ENCODE measurements at regions not wholly inside any gene's neighbourhood (a gene's known extent, or its start where the extent isn't known, plus 50 kb on each side); places are given as distances from the start of the nearest gene placed in this dataset.

DNA sequence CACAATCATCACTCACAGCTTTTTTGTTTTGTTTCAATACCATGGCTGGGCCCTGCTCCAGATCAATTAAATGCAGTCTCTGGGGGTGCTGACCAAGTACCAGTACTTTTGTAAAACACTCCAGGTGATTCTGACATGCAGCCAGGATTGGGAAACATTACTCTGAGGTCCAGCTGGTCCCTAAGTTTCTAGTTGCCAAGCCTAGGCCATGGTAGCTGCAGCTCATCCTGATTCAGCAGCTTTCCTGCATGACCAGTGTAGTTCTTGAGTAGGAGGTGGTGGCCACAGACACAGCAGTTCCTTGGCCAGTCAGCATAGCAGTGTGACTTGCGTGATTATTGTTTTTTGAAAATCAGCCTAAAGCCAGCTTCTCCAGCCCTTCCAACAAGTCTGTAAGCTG, 859.1 kb downstream of the DIAPH3 start:
- WGBS = 87% methylated on average over 1 of the region's 1 CpG
- Histone ChIP-seq H3K9ac (ENCODE audit: low read depth in 1 of 2, low read length in 2 of 2) (no peak overlapping the region), H3K9me3 (ENCODE audit: control insufficient read depth in 4 of 4, low read length in 3 of 4) (no peaks in the 10 kb centered on the region), H3K27me3 (ENCODE audit: control insufficient read depth in 4 of 4, insufficient read depth in 4 of 4, low read length in 3 of 4) (no peaks in the 10 kb centered on the region), H3K4me1 (ENCODE audit: control insufficient read depth in 4 of 4, insufficient read depth in 4 of 4, low read length in 3 of 4) (no peaks in the 10 kb centered on the region), H3K36me3 (ENCODE audit: control insufficient read depth in 4 of 4, insufficient read depth in 3 of 4, low read depth in 1 of 4, low read length in 3 of 4) (no peaks in the 10 kb centered on the region), H3K4me3 (ENCODE audit: low read depth in 1 of 3, low read length in 3 of 3) (no peak overlapping the region), H3K27ac (ENCODE audit: low read depth in 1 of 2, low read length in 2 of 2) (no peak overlapping the region)
- DNase-seq (ENCODE audit: low spot score) = no peak
- TF ChIP-seq, protein P1, sequence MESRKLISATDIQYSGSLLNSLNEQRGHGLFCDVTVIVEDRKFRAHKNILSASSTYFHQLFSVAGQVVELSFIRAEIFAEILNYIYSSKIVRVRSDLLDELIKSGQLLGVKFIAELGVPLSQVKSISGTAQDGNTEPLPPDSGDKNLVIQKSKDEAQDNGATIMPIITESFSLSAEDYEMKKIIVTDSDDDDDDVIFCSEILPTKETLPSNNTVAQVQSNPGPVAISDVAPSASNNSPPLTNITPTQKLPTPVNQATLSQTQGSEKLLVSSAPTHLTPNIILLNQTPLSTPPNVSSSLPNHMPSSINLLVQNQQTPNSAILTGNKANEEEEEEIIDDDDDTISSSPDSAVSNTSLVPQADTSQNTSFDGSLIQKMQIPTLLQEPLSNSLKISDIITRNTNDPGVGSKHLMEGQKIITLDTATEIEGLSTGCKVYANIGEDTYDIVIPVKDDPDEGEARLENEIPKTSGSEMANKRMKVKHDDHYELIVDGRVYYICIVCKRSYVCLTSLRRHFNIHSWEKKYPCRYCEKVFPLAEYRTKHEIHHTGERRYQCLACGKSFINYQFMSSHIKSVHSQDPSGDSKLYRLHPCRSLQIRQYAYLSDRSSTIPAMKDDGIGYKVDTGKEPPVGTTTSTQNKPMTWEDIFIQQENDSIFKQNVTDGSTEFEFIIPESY (IDR thresholded peaks at IDR 0.05) = no peak
- no peak for TF ChIP-seq GABPA (IDR thresholded peaks at IDR 0.05 in 1 of 2, conservative IDR thresholded peaks at IDR 0.05 in 1 of 2)
- TF ChIP-seq FOXA2 (IDR thresholded peaks at IDR 0.05) = no peak
- TF ChIP-seq HNF4G (IDR thresholded peaks at IDR 0.05) = no peak

DNA sequence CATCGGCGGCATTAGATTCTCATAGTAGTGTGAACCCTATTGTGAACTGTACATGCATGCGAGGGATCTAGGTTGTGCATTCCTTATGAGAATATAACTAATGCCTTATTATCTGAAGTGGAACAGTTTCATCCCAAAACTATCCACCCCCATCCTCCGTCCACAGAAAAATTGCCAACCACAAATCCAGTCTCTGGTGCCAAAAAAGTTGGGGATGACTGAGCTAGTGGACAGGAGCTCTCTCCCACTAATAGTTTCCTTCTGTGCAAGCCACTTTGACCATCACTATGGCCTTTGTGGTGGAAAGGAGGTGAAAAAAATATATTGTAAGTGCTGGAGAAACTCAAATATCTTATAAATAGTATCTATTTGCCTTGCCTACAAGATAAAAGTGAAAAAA, 857.8 kb downstream of the DIAPH3 start:
- Histone ChIP-seq H3K27ac (ENCODE audit: low read depth in 1 of 2, low read length in 2 of 2) (no peak overlapping the region), H3K4me1 (ENCODE audit: control insufficient read depth in 4 of 4, insufficient read depth in 4 of 4, low read length in 3 of 4) (no peaks in the 10 kb centered on the region), H3K9ac (ENCODE audit: low read depth in 1 of 2, low read length in 2 of 2) (no peak overlapping the region), H3K27me3 (ENCODE audit: control insufficient read depth in 4 of 4, insufficient read depth in 4 of 4, low read length in 3 of 4) (no peaks in the 10 kb centered on the region), H3K4me3 (ENCODE audit: low read depth in 1 of 3, low read length in 3 of 3) (no peak overlapping the region), H3K9me3 (ENCODE audit: control insufficient read depth in 4 of 4, low read length in 3 of 4) (no peaks in the 10 kb centered on the region), H3K36me3 (ENCODE audit: control insufficient read depth in 4 of 4, insufficient read depth in 3 of 4, low read depth in 1 of 4, low read length in 3 of 4) (no peaks in the 10 kb centered on the region)
- no peak for DNase-seq (ENCODE audit: low spot score)
- TF ChIP-seq, protein P2, sequence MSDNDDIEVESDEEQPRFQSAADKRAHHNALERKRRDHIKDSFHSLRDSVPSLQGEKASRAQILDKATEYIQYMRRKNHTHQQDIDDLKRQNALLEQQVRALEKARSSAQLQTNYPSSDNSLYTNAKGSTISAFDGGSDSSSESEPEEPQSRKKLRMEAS (IDR thresholded peaks at IDR 0.05) = no peak
- no peak for TF ChIP-seq RXRA (IDR thresholded peaks at IDR 0.05)
- TF ChIP-seq, protein P3, sequence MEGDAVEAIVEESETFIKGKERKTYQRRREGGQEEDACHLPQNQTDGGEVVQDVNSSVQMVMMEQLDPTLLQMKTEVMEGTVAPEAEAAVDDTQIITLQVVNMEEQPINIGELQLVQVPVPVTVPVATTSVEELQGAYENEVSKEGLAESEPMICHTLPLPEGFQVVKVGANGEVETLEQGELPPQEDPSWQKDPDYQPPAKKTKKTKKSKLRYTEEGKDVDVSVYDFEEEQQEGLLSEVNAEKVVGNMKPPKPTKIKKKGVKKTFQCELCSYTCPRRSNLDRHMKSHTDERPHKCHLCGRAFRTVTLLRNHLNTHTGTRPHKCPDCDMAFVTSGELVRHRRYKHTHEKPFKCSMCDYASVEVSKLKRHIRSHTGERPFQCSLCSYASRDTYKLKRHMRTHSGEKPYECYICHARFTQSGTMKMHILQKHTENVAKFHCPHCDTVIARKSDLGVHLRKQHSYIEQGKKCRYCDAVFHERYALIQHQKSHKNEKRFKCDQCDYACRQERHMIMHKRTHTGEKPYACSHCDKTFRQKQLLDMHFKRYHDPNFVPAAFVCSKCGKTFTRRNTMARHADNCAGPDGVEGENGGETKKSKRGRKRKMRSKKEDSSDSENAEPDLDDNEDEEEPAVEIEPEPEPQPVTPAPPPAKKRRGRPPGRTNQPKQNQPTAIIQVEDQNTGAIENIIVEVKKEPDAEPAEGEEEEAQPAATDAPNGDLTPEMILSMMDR (IDR thresholded peaks at IDR 0.05; ENCODE audit: low read depth, low read length, missing input control) = no peak
- TF ChIP-seq HNF4A (conservative IDR thresholded peaks at IDR 0.05) = no peak
- no peak for TF ChIP-seq EGR1 (IDR thresholded peaks at IDR 0.05; ENCODE audit: low read depth in 2 of 2)
- no peak for TF ChIP-seq SP1 (IDR thresholded peaks at IDR 0.05)
- WGBS = 84% methylated on average over 4 of the region's 4 CpGs

DNA sequence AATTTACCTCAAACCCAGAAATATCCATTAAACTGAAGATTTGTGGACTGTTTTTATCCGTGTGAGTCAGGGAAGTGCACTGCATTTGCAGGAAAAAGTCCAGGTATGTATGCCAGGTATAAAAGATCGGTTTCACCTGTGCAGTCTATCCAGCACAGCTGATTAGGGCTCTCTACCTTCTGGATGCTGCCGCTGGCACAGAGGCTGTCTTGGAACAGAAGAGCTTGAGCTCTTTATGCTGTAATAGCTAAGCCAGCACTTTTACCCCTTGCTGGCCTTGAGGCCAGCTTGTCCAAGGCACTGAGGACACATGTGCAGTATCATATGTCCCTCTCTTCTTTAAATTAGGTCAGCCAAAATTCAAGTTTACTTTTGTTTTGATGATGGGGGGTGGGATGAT, 851.0 kb downstream of the DIAPH3 start:
- H3K9ac ChIP-seq (ENCODE audit: low read depth in 1 of 2, low read length in 2 of 2) = no peak overlapping the region
- no peaks in the 10 kb centered on the region for H3K9me3 ChIP-seq (ENCODE audit: control insufficient read depth in 4 of 4, low read length in 3 of 4)
- TF ChIP-seq YY1 (IDR thresholded peaks at IDR 0.05) (no peak), FOXA2 (IDR thresholded peaks at IDR 0.05) (no peak), RAD21 (IDR thresholded peaks at IDR 0.05) (no peak), SP1 (IDR thresholded peaks at IDR 0.05) (no peak), HNF4A (conservative IDR thresholded peaks at IDR 0.05) (no peak), JUND (IDR thresholded peaks at IDR 0.05) (no peak), GABPA (IDR thresholded peaks at IDR 0.05 in 1 of 2, conservative IDR thresholded peaks at IDR 0.05 in 1 of 2) (no peak), TAF1 (conservative IDR thresholded peaks at IDR 0.05) (no peak), NR2F2 (IDR thresholded peaks at IDR 0.05) (no peak), FOXA1 (IDR thresholded peaks at IDR 0.05) (no peak)
- TF ChIP-seq, protein P2 (IDR thresholded peaks at IDR 0.05) = no peak
- TF ChIP-seq, protein P4, sequence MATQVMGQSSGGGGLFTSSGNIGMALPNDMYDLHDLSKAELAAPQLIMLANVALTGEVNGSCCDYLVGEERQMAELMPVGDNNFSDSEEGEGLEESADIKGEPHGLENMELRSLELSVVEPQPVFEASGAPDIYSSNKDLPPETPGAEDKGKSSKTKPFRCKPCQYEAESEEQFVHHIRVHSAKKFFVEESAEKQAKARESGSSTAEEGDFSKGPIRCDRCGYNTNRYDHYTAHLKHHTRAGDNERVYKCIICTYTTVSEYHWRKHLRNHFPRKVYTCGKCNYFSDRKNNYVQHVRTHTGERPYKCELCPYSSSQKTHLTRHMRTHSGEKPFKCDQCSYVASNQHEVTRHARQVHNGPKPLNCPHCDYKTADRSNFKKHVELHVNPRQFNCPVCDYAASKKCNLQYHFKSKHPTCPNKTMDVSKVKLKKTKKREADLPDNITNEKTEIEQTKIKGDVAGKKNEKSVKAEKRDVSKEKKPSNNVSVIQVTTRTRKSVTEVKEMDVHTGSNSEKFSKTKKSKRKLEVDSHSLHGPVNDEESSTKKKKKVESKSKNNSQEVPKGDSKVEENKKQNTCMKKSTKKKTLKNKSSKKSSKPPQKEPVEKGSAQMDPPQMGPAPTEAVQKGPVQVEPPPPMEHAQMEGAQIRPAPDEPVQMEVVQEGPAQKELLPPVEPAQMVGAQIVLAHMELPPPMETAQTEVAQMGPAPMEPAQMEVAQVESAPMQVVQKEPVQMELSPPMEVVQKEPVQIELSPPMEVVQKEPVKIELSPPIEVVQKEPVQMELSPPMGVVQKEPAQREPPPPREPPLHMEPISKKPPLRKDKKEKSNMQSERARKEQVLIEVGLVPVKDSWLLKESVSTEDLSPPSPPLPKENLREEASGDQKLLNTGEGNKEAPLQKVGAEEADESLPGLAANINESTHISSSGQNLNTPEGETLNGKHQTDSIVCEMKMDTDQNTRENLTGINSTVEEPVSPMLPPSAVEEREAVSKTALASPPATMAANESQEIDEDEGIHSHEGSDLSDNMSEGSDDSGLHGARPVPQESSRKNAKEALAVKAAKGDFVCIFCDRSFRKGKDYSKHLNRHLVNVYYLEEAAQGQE (IDR thresholded peaks at IDR 0.05) = no peak
- TF ChIP-seq, protein P3 (IDR thresholded peaks at IDR 0.05; ENCODE audit: low read depth, low read length, missing input control) = no peak

More for the DNA sequence above, 851.0 kb downstream of the DIAPH3 start:
- Histone ChIP-seq H3K4me3 (ENCODE audit: low read depth in 1 of 3, low read length in 3 of 3) (no peak overlapping the region), H3K27me3 (ENCODE audit: control insufficient read depth in 4 of 4, insufficient read depth in 4 of 4, low read length in 3 of 4) (no peaks in the 10 kb centered on the region), H3K27ac (ENCODE audit: low read depth in 1 of 2, low read length in 2 of 2) (no peak overlapping the region), H3K4me1 (ENCODE audit: control insufficient read depth in 4 of 4, insufficient read depth in 4 of 4, low read length in 3 of 4) (no peaks in the 10 kb centered on the region), H3K36me3 (ENCODE audit: control insufficient read depth in 4 of 4, insufficient read depth in 3 of 4, low read depth in 1 of 4, low read length in 3 of 4) (no peaks in the 10 kb centered on the region)
- DNase-seq (ENCODE audit: low spot score) = no peak
- 83% methylated on average over 3 of the region's 3 CpGs for WGBS
